SH-SY5Y (cell line): ENCODE measurements at regions not wholly inside any gene's neighbourhood (a gene's known extent, or its start where the extent isn't known, plus 50 kb on each side); places are given as distances from the start of the nearest gene placed in this dataset.

Experiments used
- GATA2 ChIP-seq: IDR thresholded peaks from 2 replicates; pipeline ENCODE4 v1.6.1; 2011; ENCODE audit warnings: mild to moderate bottlenecking, low read depth, low read length
- GATA3 ChIP-seq: IDR thresholded peaks from 2 replicates; pipeline ENCODE4 v1.6.1; 2011; ENCODE audit warnings: low read depth, mild to moderate bottlenecking, low read length, moderate library complexity

- TF ChIP-seq GATA2 (no peak), GATA3 (no peak)
Observed at GRCh38 chr5:87650284-87650683, 237.6 kb upstream of the CCNH start.
